GM12878 (cell line): ENCODE measurements at regions not wholly inside any gene's neighbourhood (a gene's known extent, or its start where the extent isn't known, plus 50 kb on each side); places are given as distances from the start of the nearest gene placed in this dataset.

ENCODE experiments used
- ATAC-seq: fragments of 200-7000 bp; cut with Tn5 transposase; 3 replicates; pipeline ENCODE4 v1.9.1; 2020; ENCODE audit warnings: mild to moderate bottlenecking, moderate library complexity
- BruUV-seq: library from RNA; stranded (reverse); fragments of 400-500 nt; replicated peaks from 2 replicates; lab custom pipeline; 2021; lab: Mats Ljungman, UMichigan
- CTCF ChIA-PET: fragments of 300-600 bp; sonication (Branson Sonifier 250); formaldehyde crosslinking; extraction: SDS; loops from one replicate; lab custom pipeline; 2021; ENCODE audit warnings: inconsistent platforms; lab: Yijun Ruan, JAX
- POLR2A ChIA-PET: fragments of 350-600 bp; formaldehyde crosslinking; extraction: SDS; loops from one replicate; lab custom pipeline; 2021; ENCODE audit warnings: inconsistent platforms; lab: Charles Lee
- RAD21 ChIA-PET: fragments of 300-600 bp; sonication (Branson Sonifier 250); formaldehyde crosslinking; loops from one replicate; lab custom pipeline; 2023; ENCODE audit warnings: antibody characterized with exemption; ENCODE audit not compliant: unreplicated experiment; lab: Charles Lee
- SMC1A ChIA-PET: fragments of 300-600 bp; sonication (Branson Sonifier 250); formaldehyde crosslinking; loops from one replicate; lab custom pipeline; 2023; ENCODE audit not compliant: unreplicated experiment, uncharacterized antibody; lab: Charles Lee
- DNase-seq: peaks from one replicate; pipeline ENCODE4 v3.0.0-alpha.2; 2011; ENCODE audit warnings: low read depth, low spot score
- FAIRE-seq: peaks from 3 replicates; lab custom pipeline; 2011; peaks lifted over from hg19 to GRCh38; lab: Jason Lieb, UNC
- H2AFZ ChIP-seq: 2 replicates; pipeline ENCODE4 v1.6.0; 2011; ENCODE audit warnings: low read depth, low read length, control low read depth; ENCODE audit not compliant: control insufficient read depth
- H3K27ac ChIP-seq: 2 replicates; pipeline ENCODE4 v1.5.1; 2011; ENCODE audit warnings: control low read depth; ENCODE audit not compliant: control insufficient read depth, insufficient read depth
- H3K27me3 ChIP-seq, 2 experiments: replicated peaks in 1 of 2; 2 replicates each; pipeline versions ENCODE4 v1.6.0 to v1.6.1; 2011; ENCODE audit warnings: low read length in 1 of 2; ENCODE audit not compliant: control insufficient read depth in 2 of 2, insufficient read depth in 2 of 2
- H3K36me3 ChIP-seq, 2 experiments: 2 replicates each; pipeline ENCODE4 v1.5.1; 2011; ENCODE audit warnings: low read length in 1 of 2; ENCODE audit not compliant: control insufficient read depth in 2 of 2, insufficient read depth in 2 of 2
- H3K4me1 ChIP-seq: 2 replicates; pipeline ENCODE4 v1.6.1; 2011; ENCODE audit warnings: mild to moderate bottlenecking, low read length, moderate library complexity, mixed read lengths; ENCODE audit not compliant: control insufficient read depth, insufficient read depth
- H3K4me2 ChIP-seq: 2 replicates; pipeline ENCODE4 v1.6.0; 2011; ENCODE audit warnings: control low read depth; ENCODE audit not compliant: control insufficient read depth, insufficient read depth
- H3K4me3 ChIP-seq: fragments of 200-600 bp; sonication (generic); 2 replicates; pipeline ENCODE4 v1.5.1; 2016
- H3K79me2 ChIP-seq: 2 replicates; pipeline ENCODE4 v1.6.0; 2011; ENCODE audit warnings: low read length; ENCODE audit not compliant: control insufficient read depth, insufficient read depth
- H3K9ac ChIP-seq: 2 replicates; pipeline ENCODE4 v1.8.0; 2011; ENCODE audit warnings: low read length, control low read depth, mixed read lengths; ENCODE audit not compliant: control insufficient read depth, insufficient read depth
- H3K9me3 ChIP-seq: replicated peaks from 3 replicates; pipeline ENCODE4 v1.5.1; 2011; ENCODE audit warnings: mild to moderate bottlenecking, low read length; ENCODE audit not compliant: control insufficient read depth, insufficient read depth
- H4K20me1 ChIP-seq: 2 replicates; pipeline ENCODE4 v1.6.0; 2011; ENCODE audit not compliant: control insufficient read depth, insufficient read depth
- BACH1 ChIP-seq: fragments of 450-650 bp; IDR thresholded peaks from 2 replicates; pipeline ENCODE4 v1.6.1; 2017; ENCODE audit warnings: mild to moderate bottlenecking, borderline replicate concordance
- ELK1 ChIP-seq: IDR thresholded peaks from 2 replicates; pipeline ENCODE4 v1.6.1; 2012; ENCODE audit warnings: low read depth, low read length, improper control_type of control experiment
- EP300 ChIP-seq, 2 experiments: fragments of 150-350 bp in 1 of 2; IDR thresholded peaks; 2 replicates each; pipeline ENCODE4 v1.6.1; 2011 to 2012; ENCODE audit warnings: low read depth in 2 of 2, low read length in 2 of 2, borderline replicate concordance in 1 of 2, improper control_type of control experiment in 1 of 2, inconsistent platforms in 1 of 2; ENCODE audit not compliant: control insufficient read depth in 1 of 2
- HCFC1 ChIP-seq: fragments of 150-350 bp; IDR thresholded peaks from 2 replicates; pipeline ENCODE4 v1.6.1; 2014; ENCODE audit warnings: low read length
- IRF4 ChIP-seq: IDR thresholded peaks from 2 replicates; pipeline ENCODE4 v1.6.1; 2011; ENCODE audit warnings: low read depth, low read length
- MEF2A ChIP-seq: IDR thresholded peaks from 2 replicates; pipeline ENCODE4 v1.6.1; 2011; ENCODE audit warnings: low read depth, mild to moderate bottlenecking, low read length, moderate library complexity; ENCODE audit not compliant: insufficient read depth
- SMC3 ChIP-seq: IDR thresholded peaks from 2 replicates; pipeline ENCODE4 v1.6.1; 2011; ENCODE audit warnings: low read length, improper control_type of control experiment, borderline replicate concordance
- SPI1 ChIP-seq: IDR thresholded peaks from 2 replicates; pipeline ENCODE4 v1.6.1; 2011; ENCODE audit warnings: low read depth, mild to moderate bottlenecking, low read length, moderate library complexity, borderline replicate concordance; ENCODE audit not compliant: insufficient read depth
- TCF3 ChIP-seq: IDR thresholded peaks from 2 replicates; pipeline ENCODE4 v1.6.1; 2012; ENCODE audit warnings: low read depth, mild to moderate bottlenecking, low read length, borderline replicate concordance; ENCODE audit not compliant: insufficient read depth
- ZBTB33 ChIP-seq: fragments of 450-650 bp; IDR thresholded peaks from 2 replicates; pipeline ENCODE4 v1.6.1; 2017; ENCODE audit warnings: mild to moderate bottlenecking
- ZNF217 ChIP-seq: fragments of 450-650 bp; IDR thresholded peaks from 2 replicates; pipeline ENCODE4 v1.6.1; 2017; ENCODE audit warnings: antibody characterized with exemption, mild to moderate bottlenecking
- WGBS: methylation state at CpG from one replicate; pipeline ENCODE4 v1.1.6; 2016; ENCODE audit warnings: low lambda C conversion rate; ENCODE audit not compliant: insufficient replicate concordance, insufficient coverage; ENCODE audit errors: missing lambda C conversion rate; 5-methylcytosine and 5-hydroxymethylcytosine counted together
- in situ Hi-C: fragments of 300-500 bp; cut with MboI; formaldehyde crosslinking; loops from 9 replicates; pipeline ENCODE4 v1.14.3; 2018; ENCODE audit warnings: mixed read lengths
- intact Hi-C: fragments of 100-400 bp; cut with micrococcal nuclease; formaldehyde crosslinking; loops from one replicate; pipeline ENCODE4 v1.14.2; 2022; ENCODE audit not compliant: unreplicated experiment

GRCh38 chr6:47917202-47917601, 135.4 kb downstream of the OPN5 start (continued):
- TF ChIP-seq SPI1: no peak
- no peak for TF ChIP-seq ELK1
- no peak for TF ChIP-seq IRF4

- WGBS: 0% methylated on average over 1 of the region's 1 CpG
- ChIA-PET SMC1A (interaction anchor here (0.6 kb wide), 1 partner anchor 511 kb away, joined by 3 read pairs; no protein-coding TSS in a partner anchor), RAD21 (no interaction called here), CTCF (interaction anchor here (0.5 kb wide), 1 partner anchor 70 kb away, joined by 3 read pairs; no protein-coding TSS in a partner anchor), POLR2A (no interaction called here)
- no peaks in the 10 kb centered on the region for H3K79me2 ChIP-seq
- no peak overlapping the region for H3K27ac ChIP-seq
- intact Hi-C loops: no loop called here
- H3K4me2 ChIP-seq: no peak overlapping the region
- no peaks in the 10 kb centered on the region; a peak in 2 of 4 replicates for H3K27me3 ChIP-seq
- H3K4me1 ChIP-seq: no peaks in the 10 kb centered on the region
- no TSS peak for BruUV-seq
- no peak for DNase-seq
- H4K20me1 ChIP-seq: no peaks in the 10 kb centered on the region
- no peak overlapping the region for H3K9ac ChIP-seq
- H3K36me3 ChIP-seq: no peaks in the 10 kb centered on the region
- ATAC-seq: no peak
- H3K4me3 ChIP-seq: no peak overlapping the region
- no peak for FAIRE-seq
- no peak overlapping the region for H2AFZ ChIP-seq
- in situ Hi-C loops: no loop called here
- no peaks in the 10 kb centered on the region for H3K9me3 ChIP-seq
- TF ChIP-seq BACH1 (no peak), ZNF217 (no peak), SPI1 (no peak), EP300 (IDR thresholded peaks at IDR 0.05; ENCODE audit: borderline replicate concordance in 1 of 2, control insufficient read depth in 1 of 2, low read depth in 2 of 2, low read length in 2 of 2) (no peak), ZBTB33 (no peak), SMC3 (no peak), MEF2A (no peak), HCFC1 (no peak), TCF3 (no peak)
These were observed 133.2 kb downstream of the OPN5 start for GRCh38 chr6:47915017-47915416.
